HepG2 (cell line): ENCODE measurements at regions not wholly inside any gene's neighbourhood (a gene's known extent, or its start where the extent isn't known, plus 50 kb on each side); places are given as distances from the start of the nearest gene placed in this dataset.

Experiments
- HMGA1 ChIP-seq: sonication (generic); formaldehyde crosslinking; conservative IDR thresholded peaks from 2 replicates; pipeline ENCODE4 v1.4.0; 2020; ENCODE audit warnings: missing genetic modification reagents
- KMT2A ChIP-seq: sonication (generic); formaldehyde crosslinking; IDR thresholded peaks from 2 replicates; pipeline ENCODE4 v1.4.0; 2020; ENCODE audit warnings: missing genetic modification reagents
- MAFK ChIP-seq, 2 experiments: IDR thresholded peaks in 1 of 2; conservative IDR thresholded peaks in 1 of 2; 2 replicates each; pipeline ENCODE4 v1.6.1; 2011; ENCODE audit warnings: improper control_type of control experiment in 2 of 2, low read length in 2 of 2
- MIER3 ChIP-seq: IDR thresholded peaks from 2 replicates; pipeline ENCODE4 v1.6.1; 2016; ENCODE audit warnings: missing compliant biosample characterization, borderline replicate concordance
- NFE2 ChIP-seq: sonication (generic); formaldehyde crosslinking; IDR thresholded peaks from 2 replicates; pipeline ENCODE4 v1.4.0; 2020; ENCODE audit warnings: missing genetic modification reagents
- NR2F1 ChIP-seq, 2 experiments: fragments of 450-650 bp in 1 of 2; formaldehyde crosslinking in 1 of 2; IDR thresholded peaks; 2 replicates each; pipeline versions ENCODE4 v1.5.0 to v1.6.1; 2016 to 2020; ENCODE audit warnings: mild to moderate bottlenecking in 1 of 2, missing compliant biosample characterization in 1 of 2, missing genetic modification reagents in 1 of 2, moderate library complexity in 1 of 2
- RAD51 ChIP-seq: fragments of 450-650 bp; IDR thresholded peaks from 2 replicates; pipeline ENCODE4 v1.6.1; 2016; ENCODE audit warnings: borderline replicate concordance
- RXRA ChIP-seq: sonication (generic); formaldehyde crosslinking; IDR thresholded peaks from 2 replicates; pipeline ENCODE4 v1.5.1; 2020; ENCODE audit warnings: missing genetic modification reagents
- TEAD2 ChIP-seq: sonication (generic); formaldehyde crosslinking; IDR thresholded peaks from 2 replicates; pipeline ENCODE4 v1.9.0; 2021; ENCODE audit warnings: missing genetic modification reagents
- THRA ChIP-seq: sonication (generic); formaldehyde crosslinking; IDR thresholded peaks from 2 replicates; pipeline ENCODE4 v1.4.0; 2020; ENCODE audit warnings: missing genetic modification reagents, borderline replicate concordance
- ZBTB4 ChIP-seq: sonication (generic); formaldehyde crosslinking; IDR thresholded peaks from 2 replicates; pipeline ENCODE4 v1.4.0; 2020; ENCODE audit warnings: missing genetic modification reagents, mild to moderate bottlenecking, borderline replicate concordance

- TF ChIP-seq ZBTB4 (CRISPR knock-in tag) (no peak), KMT2A (CRISPR knock-in tag) (no peak), RAD51 (no peak), NR2F1 (CRISPR knock-in tag; IDR thresholded peaks at IDR 0.05) (no peak), MIER3 (CRISPR knock-in tag) (no peak), RXRA (CRISPR knock-in tag) (peak; percentile 71; the same call in 1 of the 2 replicates), HMGA1 (CRISPR knock-in tag) (no peak), MAFK (conservative IDR thresholded peaks at IDR 0.05 in 1 of 2, IDR thresholded peaks at IDR 0.05 in 1 of 2; ENCODE audit: low read length in 2 of 2) (peak in 1 of 2 experiments; percentile 34; a peak in 1 of 4 replicates), TEAD2 (CRISPR knock-in tag) (no peak), NFE2 (CRISPR knock-in tag) (no peak), THRA (CRISPR knock-in tag) (peak; percentile 80; the same call in 1 of the 2 replicates)
Observed at GRCh38 chr1:221886743-221887414, 145.0 kb upstream of the DUSP10 start (continued).
